ENCODE measurements at regions not wholly inside any gene's neighbourhood (a gene's known extent, or its start where the extent isn't known, plus 50 kb on each side); places are given as distances from the start of the nearest gene placed in this dataset.

DNA sequence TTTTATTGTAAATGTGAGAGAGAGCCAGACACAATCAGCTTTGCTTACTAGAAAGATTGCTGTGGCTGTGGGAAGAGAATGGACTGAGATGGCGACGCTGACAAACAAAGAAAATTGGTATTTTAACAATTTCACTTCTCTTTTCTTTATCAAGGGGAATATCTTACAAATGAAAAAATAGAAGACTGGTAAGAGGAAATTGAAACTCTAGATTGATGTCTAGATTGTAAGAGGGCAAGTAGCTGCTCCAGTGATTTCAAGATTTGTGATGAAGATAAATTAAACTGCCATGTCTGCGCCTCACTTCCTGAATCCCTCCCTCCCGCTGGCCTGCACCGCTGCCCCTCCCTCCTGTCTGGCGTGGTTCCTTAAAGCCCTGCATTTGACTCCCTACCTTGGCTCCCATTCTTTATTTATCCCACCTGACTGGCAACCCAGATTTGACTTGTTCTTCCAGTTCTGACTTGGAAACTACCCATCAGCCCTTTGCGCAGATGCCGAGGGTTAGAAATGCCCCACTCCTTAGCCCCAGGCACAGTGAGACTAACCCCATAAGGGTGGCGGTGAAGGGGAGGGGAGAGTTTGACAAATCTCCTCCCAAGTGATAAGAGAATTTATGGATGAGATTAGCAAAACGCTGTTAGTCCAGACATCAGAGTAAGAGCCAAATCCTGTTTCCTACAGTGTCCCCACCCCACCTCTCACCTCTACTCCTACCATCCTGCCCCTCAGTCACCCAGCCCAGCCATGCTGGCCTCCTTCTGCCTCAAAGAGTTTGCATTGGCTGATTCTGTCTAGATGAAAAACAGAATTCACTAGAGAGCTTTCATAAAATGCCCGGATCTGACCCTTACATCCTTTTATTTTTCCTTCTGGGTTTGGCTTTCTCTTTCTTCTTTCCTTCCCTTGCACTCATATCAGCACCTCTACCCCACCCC, 125.3 kb upstream of the ATF7IP start:
- TF ChIP-seq, protein P1, sequence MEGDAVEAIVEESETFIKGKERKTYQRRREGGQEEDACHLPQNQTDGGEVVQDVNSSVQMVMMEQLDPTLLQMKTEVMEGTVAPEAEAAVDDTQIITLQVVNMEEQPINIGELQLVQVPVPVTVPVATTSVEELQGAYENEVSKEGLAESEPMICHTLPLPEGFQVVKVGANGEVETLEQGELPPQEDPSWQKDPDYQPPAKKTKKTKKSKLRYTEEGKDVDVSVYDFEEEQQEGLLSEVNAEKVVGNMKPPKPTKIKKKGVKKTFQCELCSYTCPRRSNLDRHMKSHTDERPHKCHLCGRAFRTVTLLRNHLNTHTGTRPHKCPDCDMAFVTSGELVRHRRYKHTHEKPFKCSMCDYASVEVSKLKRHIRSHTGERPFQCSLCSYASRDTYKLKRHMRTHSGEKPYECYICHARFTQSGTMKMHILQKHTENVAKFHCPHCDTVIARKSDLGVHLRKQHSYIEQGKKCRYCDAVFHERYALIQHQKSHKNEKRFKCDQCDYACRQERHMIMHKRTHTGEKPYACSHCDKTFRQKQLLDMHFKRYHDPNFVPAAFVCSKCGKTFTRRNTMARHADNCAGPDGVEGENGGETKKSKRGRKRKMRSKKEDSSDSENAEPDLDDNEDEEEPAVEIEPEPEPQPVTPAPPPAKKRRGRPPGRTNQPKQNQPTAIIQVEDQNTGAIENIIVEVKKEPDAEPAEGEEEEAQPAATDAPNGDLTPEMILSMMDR (IDR thresholded peaks at IDR 0.05; ENCODE audit: low read depth, low read length, missing input control), result no peak
- TF ChIP-seq RAD21 (IDR thresholded peaks at IDR 0.05) (no peak), HNF4G (IDR thresholded peaks at IDR 0.05) (no peak), TAF1 (conservative IDR thresholded peaks at IDR 0.05) (no peak)

Data from liver (tissue), 3 donors.